H1 (cell line): ENCODE measurements at regions not wholly inside any gene's neighbourhood (a gene's known extent, or its start where the extent isn't known, plus 50 kb on each side); places are given as distances from the start of the nearest gene placed in this dataset.

Source experiments
- POLR2AphosphoS5 ChIP-seq: IDR thresholded peaks from 2 replicates; pipeline ENCODE4 v1.6.1; 2011; ENCODE audit warnings: low read depth, low read length
- RNF2 ChIP-seq: fragments of 200-900, 300-1000 bp; sonication (generic); IDR thresholded peaks from 2 replicates; pipeline ENCODE4 v1.7.1; 2016; ENCODE audit warnings: borderline replicate concordance, low read depth, mild to moderate bottlenecking, antibody characterized with exemption, low read length; ENCODE audit not compliant: poor library complexity, severe bottlenecking; ENCODE audit errors: missing control alignments
- ZNF274 ChIP-seq: IDR thresholded peaks from 2 replicates; pipeline ENCODE4 v1.7.0; 2012; ENCODE audit warnings: low read length, borderline replicate concordance; ENCODE audit errors: extremely low read depth

DNA sequence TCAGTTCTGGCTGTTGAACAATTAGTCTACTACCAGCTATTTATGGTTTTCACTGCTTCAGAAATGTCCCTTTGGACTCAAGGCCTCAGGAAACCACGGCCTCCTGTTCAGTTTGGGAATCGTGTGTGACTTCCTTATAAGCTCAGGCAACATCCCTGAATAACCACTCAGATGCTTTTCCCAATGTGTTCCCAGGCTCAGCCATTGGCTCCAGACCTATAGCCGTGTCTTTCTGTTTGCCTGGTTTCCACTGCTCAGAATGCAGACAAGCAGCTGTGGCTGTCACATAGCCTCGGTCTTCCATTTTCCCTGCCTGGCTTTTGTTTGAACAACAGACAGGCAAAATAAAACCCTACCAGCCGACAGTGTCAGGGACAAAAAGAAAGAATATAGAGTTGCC is 63.2 kb upstream of the ATP2B2 start (continued):
- TF ChIP-seq RNF2 (no peak), POLR2AphosphoS5 (no peak), ZNF274 (no peak)
